WI38 (cell line): ENCODE measurements at regions not wholly inside any gene's neighbourhood (a gene's known extent, or its start where the extent isn't known, plus 50 kb on each side); places are given as distances from the start of the nearest gene placed in this dataset.

Experiments
- H3K4me3 ChIP-seq: 2 replicates; pipeline ENCODE4 v1.5.1; 2011; ENCODE audit warnings: low read depth, mild to moderate bottlenecking, control low read depth, low read length
- TF ChIP-seq, protein P1 (sequence below): IDR thresholded peaks from 2 replicates; pipeline ENCODE4 v1.5.1; 2012; ENCODE audit warnings: low read depth, mild to moderate bottlenecking, control low read depth, low read length

DNA sequence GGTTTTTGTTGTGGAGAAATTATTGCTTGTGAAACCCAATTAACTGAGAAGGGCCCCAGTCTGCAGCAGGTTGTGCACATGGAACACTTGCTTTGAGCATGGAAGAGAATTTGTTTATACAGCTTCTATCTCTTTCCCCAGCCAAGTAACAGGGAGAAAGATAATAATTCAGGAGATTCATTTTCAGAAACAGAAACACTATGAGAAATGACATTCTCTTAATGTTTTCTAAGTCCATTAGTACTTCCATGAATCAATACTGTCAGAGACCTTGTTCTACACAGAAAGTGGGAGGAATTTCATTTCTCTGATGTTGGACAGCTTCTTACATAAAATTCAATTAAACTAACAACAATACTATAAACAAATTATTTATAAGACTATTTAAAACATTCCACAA lies 446.3 kb downstream of the KLF12 start:
- no peak overlapping the region for H3K4me3 ChIP-seq
- TF ChIP-seq, protein P1, sequence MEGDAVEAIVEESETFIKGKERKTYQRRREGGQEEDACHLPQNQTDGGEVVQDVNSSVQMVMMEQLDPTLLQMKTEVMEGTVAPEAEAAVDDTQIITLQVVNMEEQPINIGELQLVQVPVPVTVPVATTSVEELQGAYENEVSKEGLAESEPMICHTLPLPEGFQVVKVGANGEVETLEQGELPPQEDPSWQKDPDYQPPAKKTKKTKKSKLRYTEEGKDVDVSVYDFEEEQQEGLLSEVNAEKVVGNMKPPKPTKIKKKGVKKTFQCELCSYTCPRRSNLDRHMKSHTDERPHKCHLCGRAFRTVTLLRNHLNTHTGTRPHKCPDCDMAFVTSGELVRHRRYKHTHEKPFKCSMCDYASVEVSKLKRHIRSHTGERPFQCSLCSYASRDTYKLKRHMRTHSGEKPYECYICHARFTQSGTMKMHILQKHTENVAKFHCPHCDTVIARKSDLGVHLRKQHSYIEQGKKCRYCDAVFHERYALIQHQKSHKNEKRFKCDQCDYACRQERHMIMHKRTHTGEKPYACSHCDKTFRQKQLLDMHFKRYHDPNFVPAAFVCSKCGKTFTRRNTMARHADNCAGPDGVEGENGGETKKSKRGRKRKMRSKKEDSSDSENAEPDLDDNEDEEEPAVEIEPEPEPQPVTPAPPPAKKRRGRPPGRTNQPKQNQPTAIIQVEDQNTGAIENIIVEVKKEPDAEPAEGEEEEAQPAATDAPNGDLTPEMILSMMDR = no peak

DNA sequence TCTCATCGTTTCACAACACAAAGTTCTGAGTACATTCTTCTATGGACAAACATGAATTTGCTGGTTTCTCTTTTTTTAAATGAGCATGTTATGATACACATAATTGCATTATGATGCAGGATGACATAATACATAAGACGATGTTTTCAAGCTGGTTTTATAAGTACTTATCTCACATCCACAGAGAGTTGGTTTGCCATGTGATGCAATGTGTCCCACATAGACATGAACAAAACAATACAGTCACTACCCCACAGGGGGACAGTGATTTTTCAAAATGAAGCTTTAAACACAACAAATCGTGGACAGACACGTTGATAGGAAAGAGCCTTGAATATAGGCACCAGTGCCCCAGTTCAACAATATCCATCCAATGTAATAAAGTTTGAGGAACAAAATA lies 447.1 kb downstream of the KLF12 start:
- H3K4me3 ChIP-seq = no peak overlapping the region
- TF ChIP-seq, protein P1 = no peak

DNA sequence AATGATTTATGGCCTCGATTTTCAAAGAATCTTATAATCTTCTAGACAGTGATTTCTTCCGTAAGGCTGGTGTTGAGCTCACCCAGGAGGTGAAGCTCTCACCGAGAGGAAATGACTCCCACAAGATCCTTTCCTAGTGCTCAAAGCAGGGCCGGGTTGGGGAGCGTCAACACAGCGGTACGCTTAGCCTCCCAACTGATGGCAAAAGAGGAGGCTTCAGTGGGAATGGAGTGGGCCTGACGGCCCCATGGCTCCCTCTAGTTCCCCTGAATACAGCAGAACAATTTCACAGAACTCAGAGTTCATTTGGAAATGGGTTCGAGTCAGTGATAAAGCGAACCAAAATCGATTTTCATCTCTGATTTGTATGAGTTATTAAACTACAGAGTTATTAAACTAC lies 449.5 kb downstream of the KLF12 start:
- H3K4me3 ChIP-seq = no peak overlapping the region
- TF ChIP-seq, protein P1 = no peak

DNA sequence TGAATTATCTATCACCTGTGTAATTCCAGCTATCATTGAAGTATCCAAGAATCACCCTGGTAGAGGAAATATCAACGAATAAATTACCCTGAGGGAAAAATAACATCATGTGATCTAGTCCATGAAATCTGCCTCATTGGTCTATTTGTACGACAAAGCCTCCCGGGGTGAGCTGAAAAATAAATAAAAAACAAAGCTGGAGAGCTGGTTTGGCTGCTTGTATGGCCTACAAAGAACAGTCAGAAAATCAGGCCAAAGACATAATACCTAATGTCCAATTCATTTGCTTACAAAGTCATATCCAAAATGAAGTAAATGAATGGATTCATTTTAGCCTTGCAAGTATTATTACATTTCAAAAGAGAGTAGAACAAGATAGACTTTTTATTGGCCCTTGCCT lies 449.9 kb downstream of the KLF12 start:
- no peak overlapping the region for H3K4me3 ChIP-seq
- TF ChIP-seq, protein P1 = no peak

DNA sequence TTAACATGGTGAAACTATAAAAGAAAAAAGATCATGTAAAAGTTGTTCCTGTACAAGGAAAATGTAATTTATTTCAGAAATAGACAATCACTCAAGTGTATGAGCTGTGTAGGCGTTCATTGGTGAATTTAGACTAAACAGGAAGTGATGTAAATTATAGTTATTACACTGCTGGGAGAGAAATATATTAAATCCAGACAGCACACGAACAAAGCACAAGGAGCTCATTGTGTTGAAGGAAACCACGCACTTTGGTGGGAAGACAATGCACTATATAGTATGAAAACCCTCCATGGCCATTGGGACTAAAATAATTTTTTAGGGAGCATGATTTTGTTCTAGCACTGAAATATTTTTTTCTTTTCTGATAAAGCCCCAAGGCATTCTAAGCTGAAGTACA lies 450.5 kb downstream of the KLF12 start:
- no peak overlapping the region for H3K4me3 ChIP-seq
- TF ChIP-seq, protein P1 = no peak

DNA sequence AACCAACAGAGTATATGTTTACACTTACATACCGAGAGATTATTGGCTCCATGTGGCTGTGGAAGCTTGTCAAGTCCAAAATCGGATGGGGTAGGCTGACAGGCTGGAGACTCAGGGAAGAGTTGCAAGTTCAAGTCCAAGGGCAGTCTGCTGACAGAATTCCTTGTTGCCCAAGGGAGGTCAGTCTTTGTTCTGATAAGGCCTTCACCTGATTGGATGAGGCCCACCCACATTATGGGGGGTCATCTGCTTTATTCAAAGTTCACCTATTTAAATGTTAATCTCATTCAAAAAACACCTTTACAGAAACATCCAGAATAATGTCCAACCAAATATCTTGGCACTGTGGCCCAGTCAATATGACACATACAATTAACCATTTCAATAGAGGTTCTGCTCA lies 452.4 kb downstream of the KLF12 start:
- TF ChIP-seq, protein P1 = no peak
- no peak overlapping the region for H3K4me3 ChIP-seq

DNA sequence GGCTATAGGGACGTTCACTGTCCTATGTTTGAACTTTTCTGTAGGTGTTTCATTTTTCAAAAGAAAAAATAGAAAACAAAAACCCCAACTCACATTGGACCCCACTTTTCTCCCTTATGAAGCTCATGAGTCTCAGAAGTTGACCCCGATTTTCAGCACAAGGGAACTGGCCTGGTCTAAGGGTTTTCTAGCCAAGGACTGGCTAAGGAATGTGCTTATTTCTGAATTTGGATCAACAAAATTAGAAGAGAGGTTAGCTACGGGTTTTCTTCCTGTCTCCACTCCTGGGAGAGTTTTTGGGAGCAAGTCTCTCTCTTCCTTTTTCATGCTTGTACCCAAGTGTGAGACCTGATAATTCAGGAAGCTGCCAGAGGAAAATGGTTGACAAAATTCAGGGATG lies 453.2 kb downstream of the KLF12 start:
- TF ChIP-seq, protein P1 = no peak
- no peak overlapping the region for H3K4me3 ChIP-seq
